ENCODE measurements at regions not wholly inside any gene's neighbourhood (a gene's known extent, or its start where the extent isn't known, plus 50 kb on each side); places are given as distances from the start of the nearest gene placed in this dataset.

GRCh38 chr6:71138376-71138775 lies 150.2 kb upstream of the OGFRL1 start:
- TF ChIP-seq CTCF (IDR thresholded peaks at IDR 0.05) (no peak), POLR2A (IDR thresholded peaks at IDR 0.05) (no peak)

Data from adrenal gland (tissue), 5 donors.